ENCODE measurements at regions not wholly inside any gene's neighbourhood (a gene's known extent, or its start where the extent isn't known, plus 50 kb on each side); places are given as distances from the start of the nearest gene placed in this dataset.

DNA sequence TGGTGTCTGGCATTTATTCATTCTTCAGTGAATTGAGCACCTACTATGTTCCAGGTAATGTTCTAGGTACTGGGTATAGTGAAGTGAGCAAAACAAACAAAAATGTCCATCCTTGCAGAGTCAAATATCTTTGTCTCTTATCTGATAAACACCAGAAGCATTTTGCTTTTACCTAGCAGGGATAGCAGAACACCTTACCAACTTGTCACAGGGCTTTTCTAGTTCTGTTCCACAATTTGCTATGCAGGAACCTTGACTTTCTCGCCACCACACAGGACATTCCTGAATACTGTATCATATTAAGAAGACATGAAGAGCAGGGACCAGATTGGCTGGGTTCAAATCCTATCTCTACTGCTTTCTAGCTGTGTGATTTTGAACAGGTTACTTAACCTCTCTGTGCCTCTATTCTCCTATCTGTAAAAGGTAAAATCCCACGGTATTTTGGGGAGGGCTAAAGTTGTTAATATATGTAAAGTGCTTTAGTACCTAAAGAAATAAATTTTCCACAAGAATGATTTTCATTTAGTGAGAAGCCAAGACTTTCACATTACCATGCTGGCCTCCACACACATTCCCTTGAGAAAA, 214.5 kb upstream of the S100G start:
- DNase-seq: no peak
- no peaks in the 10 kb centered on the region for H3K27me3 ChIP-seq
- H3K4me1 ChIP-seq: no peaks in the 10 kb centered on the region
- no peak overlapping the region for H3K4me3 ChIP-seq
- no peak overlapping the region for H3K27ac ChIP-seq
- TF ChIP-seq, protein P1, sequence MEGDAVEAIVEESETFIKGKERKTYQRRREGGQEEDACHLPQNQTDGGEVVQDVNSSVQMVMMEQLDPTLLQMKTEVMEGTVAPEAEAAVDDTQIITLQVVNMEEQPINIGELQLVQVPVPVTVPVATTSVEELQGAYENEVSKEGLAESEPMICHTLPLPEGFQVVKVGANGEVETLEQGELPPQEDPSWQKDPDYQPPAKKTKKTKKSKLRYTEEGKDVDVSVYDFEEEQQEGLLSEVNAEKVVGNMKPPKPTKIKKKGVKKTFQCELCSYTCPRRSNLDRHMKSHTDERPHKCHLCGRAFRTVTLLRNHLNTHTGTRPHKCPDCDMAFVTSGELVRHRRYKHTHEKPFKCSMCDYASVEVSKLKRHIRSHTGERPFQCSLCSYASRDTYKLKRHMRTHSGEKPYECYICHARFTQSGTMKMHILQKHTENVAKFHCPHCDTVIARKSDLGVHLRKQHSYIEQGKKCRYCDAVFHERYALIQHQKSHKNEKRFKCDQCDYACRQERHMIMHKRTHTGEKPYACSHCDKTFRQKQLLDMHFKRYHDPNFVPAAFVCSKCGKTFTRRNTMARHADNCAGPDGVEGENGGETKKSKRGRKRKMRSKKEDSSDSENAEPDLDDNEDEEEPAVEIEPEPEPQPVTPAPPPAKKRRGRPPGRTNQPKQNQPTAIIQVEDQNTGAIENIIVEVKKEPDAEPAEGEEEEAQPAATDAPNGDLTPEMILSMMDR (IDR thresholded peaks at IDR 0.05): no peak
- TF ChIP-seq POLR2A (IDR thresholded peaks at IDR 0.05): no peak
- no peaks in the 10 kb centered on the region for H3K36me3 ChIP-seq
- no peaks in the 10 kb centered on the region for H3K9me3 ChIP-seq

DNA sequence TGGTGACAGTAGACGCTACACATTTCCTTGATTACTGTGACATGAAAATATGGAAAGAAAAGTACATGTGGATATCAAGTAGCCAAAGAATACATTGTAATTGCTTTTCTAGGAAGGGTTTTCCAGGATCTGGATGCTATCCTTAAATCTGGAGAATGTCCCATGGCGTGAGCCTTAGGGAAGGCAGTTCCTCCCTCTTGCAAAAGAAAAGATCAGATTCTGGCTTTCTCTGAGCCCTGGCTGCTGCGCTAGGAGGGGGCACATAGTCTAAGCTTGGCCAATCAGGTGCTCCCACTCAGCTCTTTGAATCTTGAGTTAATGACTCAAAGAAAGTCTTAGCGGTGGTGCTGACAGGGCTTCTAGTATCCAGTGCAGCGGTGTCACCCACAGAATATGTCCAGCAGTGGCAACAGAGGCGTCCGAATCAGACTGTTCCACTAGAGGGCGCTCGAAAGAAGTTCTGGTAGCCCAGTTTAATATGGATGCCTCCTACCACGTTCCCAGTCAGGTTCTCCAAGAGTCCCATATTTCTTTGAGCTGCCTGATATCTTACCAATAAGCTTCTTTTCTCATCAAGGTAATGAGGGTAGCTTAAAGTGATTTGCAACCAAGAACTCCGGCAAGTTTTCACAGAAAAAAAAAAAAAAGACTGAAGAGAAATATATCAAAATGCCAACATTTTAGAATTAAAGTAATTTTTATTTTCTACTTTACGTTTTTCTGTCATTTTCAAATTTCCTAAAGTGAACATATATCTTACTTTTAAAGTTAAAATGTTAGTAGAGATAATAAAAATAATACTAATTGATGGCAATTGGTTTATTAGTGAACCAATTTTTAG, 213.4 kb upstream of the S100G start:
- H3K27ac ChIP-seq: no peak overlapping the region
- no peaks in the 10 kb centered on the region for H3K4me1 ChIP-seq
- TF ChIP-seq, protein P1 (IDR thresholded peaks at IDR 0.05): peak in 4 of 6 experiments; percentile 42 to 60 (median 48)
- TF ChIP-seq POLR2A (IDR thresholded peaks at IDR 0.05): no peak
- no peak overlapping the region for H3K4me3 ChIP-seq
- no peaks in the 10 kb centered on the region for H3K9me3 ChIP-seq
- peak; percentile 39 to 86 (median 54) for DNase-seq
- no peaks in the 10 kb centered on the region for H3K27me3 ChIP-seq
- no peaks in the 10 kb centered on the region for H3K36me3 ChIP-seq

DNA sequence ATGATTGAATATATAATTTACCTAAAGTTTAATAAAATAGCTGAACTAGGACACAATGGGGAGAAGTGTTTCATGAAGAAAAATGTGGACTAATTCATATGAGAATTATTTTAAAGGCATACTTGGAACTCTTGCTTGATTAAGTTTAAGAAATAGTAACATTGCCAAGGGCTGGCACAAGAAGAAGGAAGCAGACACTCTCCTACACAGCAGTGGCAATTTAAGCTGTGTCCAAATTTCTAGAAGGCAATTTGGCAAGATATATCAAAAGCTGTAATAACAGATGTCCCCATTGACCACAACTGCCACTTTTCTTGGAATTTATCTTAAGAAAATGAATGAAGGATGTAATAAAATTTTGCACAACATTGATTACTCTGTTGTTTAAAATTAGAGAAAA, 209.5 kb upstream of the S100G start:
- Histone ChIP-seq H3K9me3 (no peaks in the 10 kb centered on the region), H3K27me3 (no peaks in the 10 kb centered on the region), H3K4me3 (no peak overlapping the region), H3K27ac (no peak overlapping the region), H3K36me3 (no peaks in the 10 kb centered on the region), H3K4me1 (no peaks in the 10 kb centered on the region)
- no peak for DNase-seq
- TF ChIP-seq, protein P1 (IDR thresholded peaks at IDR 0.05): no peak
- TF ChIP-seq POLR2A (IDR thresholded peaks at IDR 0.05): no peak

DNA sequence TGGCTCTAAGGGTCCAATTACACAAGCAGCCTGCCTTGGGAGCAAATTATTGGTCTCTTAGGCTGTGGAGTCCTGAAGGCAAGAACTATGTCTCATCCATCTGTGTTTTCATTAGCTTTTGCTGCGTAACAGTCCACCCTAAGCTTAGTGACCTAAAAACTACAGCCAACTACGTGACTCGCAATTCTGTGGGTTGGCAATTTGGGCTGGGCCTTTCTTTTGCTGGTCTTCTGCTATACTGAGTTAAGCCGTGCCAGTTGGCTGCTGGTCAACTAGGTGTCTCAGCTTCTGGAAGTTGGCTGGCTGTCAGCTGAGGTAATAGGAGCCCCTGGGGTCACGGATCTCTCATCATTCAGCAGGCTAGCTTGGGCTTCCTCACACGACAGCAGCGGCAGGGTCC, 205.6 kb upstream of the S100G start:
- Histone ChIP-seq H3K27ac (no peak overlapping the region), H3K4me3 (no peak overlapping the region), H3K36me3 (no peaks in the 10 kb centered on the region), H3K9me3 (no peaks in the 10 kb centered on the region), H3K27me3 (no peaks in the 10 kb centered on the region), H3K4me1 (no peaks in the 10 kb centered on the region)
- no peak for DNase-seq
- TF ChIP-seq POLR2A (IDR thresholded peaks at IDR 0.05): no peak
- TF ChIP-seq, protein P1 (IDR thresholded peaks at IDR 0.05): no peak

DNA sequence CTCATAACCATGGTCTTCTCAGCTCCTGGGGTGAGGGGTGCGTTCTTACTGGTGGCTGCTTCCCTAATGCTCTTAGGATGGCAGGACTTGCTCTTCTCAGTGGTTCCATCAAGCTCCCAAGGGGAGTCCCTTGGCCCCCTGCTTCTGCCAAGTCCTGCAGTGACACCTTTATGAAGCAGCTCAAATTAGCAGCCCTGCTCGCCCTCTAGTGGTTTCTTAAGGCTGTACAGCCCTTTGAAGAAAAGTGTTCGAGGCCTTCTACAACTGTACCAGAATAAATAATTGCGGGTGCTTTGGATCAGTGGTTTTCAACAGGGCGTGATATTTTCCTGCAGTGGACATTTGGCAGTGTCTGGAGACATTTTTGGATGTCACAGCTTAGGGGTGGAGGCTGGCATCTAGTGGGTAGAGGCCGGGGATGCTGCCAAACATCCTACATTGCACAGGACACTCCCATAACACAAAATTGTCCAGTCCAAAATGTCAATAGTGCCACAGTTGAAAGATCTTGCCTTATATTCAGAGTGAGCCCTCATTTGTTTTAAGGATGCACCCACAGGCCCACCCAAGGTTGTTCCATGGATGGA, 204.7 kb upstream of the S100G start:
- H3K4me3 ChIP-seq: no peak overlapping the region
- H3K9me3 ChIP-seq: no peaks in the 10 kb centered on the region
- H3K27me3 ChIP-seq: no peaks in the 10 kb centered on the region
- DNase-seq: peak in 1 of 3 donors; percentile 75
- no peaks in the 10 kb centered on the region for H3K36me3 ChIP-seq
- H3K27ac ChIP-seq: no peak overlapping the region
- H3K4me1 ChIP-seq: no peaks in the 10 kb centered on the region
- TF ChIP-seq POLR2A (IDR thresholded peaks at IDR 0.05): no peak
- TF ChIP-seq, protein P1 (IDR thresholded peaks at IDR 0.05): peak in 5 of 6 experiments; percentile 32 to 53 (median 47)

All from Peyer's patch (tissue), 4 donors.